Activated T-cell treated with anti-CD3 and anti-CD28 coated beads for 24 hours (primary cell): ENCODE measurements at regions not wholly inside any gene's neighbourhood (a gene's known extent, or its start where the extent isn't known, plus 50 kb on each side); places are given as distances from the start of the nearest gene placed in this dataset.
"Not testable (repeated sequence)": the region's sequence is repeated elsewhere in the genome, so short reads cannot be mapped to it uniquely, and the experiment has no call there.

ENCODE experiments used
- DNase-seq: peaks from one replicate; pipeline ENCODE4 v3.0.0-alpha.2; 2020; ENCODE audit warnings: low read depth

DNA sequence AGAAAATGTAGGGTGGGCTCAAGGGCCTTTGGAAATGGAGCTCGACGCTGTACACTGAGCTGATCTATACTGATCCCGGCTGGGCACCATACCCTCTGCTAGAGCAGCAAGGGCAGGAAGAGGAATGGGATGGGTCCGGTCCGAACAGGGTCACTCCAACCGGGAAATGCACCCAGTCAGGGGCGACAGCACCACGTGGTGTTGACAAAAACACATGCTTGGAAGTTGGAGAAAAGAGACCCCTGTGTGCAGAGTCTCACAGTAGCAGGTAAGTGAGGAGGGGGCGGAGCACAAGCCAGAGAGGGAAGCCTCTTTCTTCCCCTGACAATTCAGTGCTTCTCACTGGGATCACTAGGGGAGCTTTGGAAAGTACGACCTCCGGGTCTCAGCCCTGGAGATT lies 84.1 kb upstream of the ASB18 start:
- DNase-seq: no peak

DNA sequence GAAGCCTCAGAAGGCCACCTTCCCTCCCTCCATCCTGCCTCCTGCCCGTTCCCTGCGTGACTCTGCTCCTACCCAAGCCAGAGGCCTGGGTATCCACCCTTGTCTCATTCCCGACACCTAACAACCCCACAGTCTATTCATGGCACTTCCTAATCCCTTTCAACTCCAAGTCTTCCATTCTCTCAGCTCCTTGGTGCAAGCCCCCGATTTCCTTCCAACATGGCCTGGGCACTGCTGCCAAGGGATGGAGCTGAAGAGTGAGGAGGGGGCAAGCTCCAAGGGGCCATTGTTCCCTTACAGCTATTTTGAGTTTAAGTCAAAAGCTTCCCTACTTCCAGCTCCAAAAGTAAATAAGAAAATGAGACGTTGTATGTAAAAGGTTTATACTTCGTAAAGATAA lies 84.8 kb upstream of the ASB18 start:
- no peak for DNase-seq

DNA sequence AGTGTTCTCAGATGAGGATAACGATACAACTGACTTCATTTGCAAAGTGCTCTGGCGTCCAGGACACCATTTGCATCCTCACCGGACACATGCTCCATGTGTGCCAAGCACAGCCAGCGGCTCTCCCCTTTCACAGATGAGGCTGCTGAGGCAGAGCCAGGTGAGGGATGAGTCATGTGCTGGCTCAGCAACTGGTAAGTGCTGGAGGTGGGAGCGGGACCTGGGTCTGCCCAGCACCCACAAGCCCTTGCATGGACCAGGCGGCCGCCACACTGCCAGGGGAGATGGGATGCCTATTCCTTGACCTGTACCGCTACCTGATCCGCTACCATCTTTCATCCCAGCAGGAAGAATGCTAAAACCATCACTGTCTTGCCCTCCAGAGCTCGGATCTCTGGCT lies 86.2 kb upstream of the ASB18 start:
- DNase-seq: no peak

DNA sequence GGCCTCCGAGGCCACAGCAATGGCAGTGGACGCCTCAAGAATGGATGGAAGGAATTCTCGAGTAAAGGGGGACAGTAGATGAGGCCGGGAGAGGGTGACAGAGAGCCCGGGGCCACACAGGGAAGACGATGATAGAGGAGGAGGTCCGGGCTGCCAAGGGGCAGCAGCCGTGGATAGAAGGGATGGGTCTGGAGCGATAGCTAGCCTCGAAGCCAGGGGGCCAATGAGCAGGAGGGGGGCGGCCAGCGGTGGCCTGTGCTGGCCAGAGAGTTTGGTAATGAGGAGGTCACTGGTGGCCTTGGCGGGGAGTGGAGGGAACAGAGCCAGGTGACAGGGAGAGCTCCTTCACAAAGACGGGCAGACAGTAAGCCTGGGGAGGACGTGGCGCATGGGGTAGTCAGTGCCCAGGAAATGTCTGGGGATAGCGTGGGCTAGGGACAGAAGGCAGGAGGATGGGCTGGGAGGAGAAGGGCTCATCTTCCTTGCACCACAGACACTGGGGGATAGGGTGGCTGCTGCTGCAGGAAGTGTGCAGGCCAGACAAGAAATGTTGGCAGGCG lies 87.8 kb upstream of the ASB18 start:
- DNase-seq: no peak

DNA sequence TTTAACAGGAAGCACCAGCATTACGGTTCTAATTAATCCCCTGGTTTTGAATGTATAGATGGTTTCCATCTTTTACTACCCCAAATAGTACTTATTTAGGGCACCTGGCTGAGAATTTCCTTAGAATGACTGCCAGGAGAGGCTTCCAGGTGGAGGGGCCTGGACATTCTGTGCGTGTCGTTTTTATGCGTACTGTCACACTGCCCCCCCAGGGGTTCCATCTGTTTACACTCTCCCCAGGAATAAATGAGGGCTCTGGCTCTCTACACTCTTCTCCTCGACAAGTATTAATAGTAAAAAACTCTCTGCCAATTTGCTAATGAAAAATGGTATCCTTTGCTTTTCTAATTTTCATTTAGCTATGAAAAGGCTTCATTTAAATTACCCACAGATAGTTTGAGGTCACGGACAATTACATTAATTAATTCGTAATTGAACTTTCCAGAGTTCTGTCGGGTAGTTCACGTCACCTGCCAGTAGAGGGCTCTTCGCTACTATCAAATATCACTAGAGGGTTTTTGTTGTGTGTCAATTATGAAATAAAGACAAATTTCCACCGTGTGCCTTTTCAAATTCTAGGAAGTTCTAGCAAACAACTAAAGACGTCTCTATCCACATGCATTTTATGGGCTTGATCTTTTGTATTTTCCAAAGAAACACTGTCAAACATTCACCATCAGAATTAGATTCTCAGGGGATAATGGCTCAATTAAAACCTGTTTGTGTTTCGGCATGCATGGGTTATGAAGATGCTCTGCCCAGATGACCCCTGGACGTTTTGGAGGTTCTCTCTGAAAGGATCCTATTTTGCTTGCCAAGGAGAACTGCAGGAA lies 88.8 kb upstream of the ASB18 start:
- DNase-seq: no peak

DNA sequence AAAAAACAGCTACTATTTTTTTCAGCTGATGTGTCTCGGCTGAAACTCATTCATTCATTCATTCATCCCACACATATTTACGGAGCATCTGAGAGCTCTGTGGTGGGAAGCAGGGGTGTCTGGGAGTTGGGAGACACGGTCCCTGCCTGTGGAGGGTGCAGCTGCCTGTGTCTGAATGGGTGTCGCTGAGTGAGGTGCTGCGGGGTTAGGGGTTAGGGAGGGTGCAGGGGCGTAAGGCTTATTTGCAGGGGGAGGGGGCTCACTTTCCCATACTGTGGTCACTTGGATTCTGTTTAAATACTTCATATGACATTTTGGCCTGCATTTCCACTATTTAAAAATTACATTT lies 89.4 kb upstream of the ASB18 start:
- no peak for DNase-seq

DNA sequence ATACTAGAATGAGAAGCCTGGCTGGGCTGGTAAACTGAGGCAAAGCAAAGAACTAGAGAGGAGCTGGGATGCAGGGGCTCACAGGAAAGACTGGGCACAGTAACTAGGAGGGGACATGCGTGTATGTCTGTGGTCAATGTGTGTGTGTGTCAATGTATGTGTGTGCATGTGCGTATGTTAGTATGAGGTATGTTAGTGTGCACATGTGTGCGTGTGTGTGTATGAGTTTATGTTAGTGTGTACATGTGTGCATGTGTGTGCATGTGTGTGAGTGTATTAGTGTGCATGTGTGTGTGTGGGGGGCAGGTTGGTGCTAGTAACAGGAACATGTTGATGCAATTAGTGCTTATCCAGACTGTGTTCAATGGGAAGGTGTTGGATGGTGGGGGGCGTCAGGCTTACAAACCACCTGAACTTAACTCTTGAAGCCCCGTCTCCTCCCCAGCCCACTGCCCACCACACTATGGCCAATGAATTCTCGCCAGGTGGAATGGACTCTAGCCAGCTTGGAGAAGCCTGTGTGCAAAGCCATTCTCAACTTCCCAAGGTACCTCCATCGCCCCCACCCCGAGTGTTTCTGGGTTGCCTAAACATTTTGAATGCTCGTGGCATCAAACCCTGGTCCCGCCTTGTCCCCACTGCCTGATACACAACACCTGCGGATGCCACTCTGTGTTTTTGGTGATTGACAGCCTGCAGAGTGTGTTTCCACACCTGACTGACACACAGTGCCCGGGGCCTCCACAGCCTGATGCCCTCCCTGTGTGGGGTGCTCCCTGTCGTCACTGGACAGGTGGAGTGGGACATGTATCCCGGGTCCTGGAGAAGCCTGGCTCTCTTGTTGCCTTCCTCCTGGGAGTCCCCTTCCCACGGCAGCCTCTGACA lies 90.1 kb upstream of the ASB18 start:
- no peak for DNase-seq

DNA sequence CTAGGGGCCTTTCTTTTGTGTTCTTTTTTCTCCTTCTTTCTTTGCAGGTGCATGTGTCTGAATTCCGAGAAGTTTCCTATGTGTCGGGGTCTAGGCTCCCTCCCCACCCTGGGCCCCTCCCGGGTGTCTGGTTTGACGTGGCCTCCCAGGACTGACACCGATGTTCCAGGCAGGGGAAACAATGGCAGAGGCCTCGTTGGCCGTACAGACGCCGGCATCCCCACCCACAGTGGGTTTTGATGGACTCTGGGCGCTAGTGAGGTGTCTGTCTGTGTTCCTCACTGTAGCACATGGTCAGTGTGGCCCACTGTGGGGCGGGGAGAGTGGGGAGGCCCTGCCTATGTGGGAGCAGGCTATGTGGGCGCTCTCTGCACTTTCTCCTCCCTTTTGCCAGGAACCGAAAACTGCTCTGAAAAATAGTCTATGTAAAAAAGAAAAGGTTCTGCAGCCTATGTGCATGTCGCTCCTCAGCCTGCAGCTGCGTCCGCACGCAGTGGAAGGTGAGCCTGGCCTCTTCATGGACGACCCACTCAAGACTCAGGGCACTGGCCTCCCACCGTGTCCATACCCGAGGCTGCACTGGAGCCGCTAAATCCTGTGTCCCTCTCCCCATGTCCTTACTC lies 90.9 kb upstream of the ASB18 start:
- DNase-seq: no peak

DNA sequence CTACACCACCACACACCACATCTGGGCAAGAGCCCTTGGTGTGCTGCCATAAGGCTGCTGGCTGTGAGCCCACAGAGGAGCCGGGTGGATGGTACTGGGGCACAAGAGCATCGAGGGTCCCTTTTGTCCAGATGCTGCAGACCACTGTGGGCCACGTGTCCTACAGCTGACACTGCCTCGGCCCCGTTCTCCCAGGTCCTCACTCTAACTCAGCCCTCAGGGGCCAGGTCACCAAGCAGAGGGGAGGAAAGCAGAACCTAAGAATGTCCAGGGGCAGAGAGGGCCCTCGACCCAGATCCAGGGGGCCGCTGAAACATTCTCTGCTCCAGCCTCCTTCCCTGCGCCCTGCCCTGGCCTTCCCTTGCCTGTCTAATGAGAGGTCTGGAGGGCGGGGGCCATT lies 91.7 kb upstream of the ASB18 start:
- DNase-seq: no peak

DNA sequence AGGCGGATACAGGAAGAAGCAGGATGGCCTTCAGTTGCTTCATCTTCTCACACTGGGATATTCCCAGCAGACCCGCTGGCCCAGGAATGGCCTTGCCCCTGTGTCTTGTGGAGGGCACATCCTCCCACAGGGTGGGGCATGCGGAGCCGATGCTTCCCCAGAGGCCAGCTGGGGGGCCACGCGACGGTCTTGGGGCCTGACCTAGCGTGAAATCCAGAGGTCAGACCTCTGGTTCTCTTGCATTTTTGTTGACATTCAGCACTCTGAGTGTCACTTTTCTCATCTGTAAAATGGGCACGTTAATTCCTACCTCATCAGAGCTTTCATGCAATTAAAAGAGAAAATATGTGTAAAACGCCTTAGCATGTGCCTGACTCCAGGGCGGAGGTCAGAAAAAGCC lies 92.1 kb upstream of the ASB18 start:
- DNase-seq: not testable (repeated sequence)

DNA sequence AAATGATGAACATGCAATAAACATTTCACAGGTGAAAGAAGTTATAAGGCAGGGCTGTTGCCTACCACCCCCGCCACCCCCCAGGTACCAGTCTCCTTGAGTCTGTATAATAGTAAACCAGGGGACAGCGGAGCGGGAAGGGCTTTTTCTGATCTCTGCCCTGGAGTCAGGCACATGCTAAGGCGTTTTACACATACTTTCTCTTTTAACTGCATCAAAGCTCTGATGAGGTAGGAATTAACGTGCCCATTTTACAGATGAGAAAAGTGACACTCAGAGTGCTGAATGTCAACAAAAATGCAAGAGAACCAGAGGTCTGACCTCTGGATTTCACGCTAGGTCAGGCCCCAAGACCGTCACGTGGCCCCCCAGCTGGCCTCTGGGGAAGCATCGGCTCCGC lies 94.3 kb upstream of the ASB18 start:
- DNase-seq: not testable (repeated sequence)

DNA sequence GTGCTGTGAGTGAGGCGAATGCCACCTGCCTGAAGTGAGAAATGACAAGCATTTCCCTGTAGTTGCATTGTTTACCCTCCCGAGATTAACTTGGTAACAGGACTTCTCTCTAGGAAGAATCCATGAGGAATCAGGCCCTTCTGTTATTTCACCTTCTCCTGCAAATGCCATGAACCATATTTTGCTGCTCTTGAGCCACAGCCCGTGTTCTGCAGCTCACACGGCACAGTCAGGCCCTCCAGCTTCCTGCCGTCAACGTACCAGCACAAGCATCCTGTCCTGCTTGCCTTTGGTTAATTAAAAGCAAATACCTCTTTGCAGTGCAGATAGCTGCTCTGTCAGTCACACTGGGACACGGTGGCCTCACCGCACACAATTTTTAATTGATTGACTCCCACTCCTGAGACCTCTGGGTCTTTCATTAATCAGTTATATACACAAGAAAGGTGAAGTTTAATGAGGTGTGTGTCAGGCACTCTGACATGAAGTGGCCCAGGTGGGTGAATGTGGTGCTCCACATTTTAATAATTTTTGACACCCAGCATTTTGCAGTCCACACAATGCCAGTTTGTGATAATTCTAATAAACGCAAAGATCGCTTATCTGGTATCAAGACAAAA lies 95.3 kb upstream of the ASB18 start:
- DNase-seq: no peak

DNA sequence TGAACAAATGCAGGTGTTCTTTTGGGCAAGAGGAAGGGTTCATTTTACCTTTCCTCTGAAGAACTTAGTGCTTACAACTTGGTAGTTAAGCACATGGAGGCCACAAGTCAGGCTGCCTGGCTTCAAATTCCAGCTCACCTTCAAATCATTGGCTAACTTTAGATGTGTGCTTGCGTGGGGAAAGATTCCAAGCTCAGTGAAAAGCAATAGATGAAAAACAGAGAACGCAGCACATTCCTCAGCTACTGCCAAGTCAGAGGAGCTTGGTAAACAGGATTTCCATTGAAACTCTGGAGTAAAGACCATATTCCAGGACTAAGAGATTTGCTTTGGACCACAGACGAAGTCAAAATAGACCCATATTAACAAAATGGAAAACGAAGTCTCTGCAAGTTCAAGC lies 96.3 kb upstream of the ASB18 start:
- no peak for DNase-seq

DNA sequence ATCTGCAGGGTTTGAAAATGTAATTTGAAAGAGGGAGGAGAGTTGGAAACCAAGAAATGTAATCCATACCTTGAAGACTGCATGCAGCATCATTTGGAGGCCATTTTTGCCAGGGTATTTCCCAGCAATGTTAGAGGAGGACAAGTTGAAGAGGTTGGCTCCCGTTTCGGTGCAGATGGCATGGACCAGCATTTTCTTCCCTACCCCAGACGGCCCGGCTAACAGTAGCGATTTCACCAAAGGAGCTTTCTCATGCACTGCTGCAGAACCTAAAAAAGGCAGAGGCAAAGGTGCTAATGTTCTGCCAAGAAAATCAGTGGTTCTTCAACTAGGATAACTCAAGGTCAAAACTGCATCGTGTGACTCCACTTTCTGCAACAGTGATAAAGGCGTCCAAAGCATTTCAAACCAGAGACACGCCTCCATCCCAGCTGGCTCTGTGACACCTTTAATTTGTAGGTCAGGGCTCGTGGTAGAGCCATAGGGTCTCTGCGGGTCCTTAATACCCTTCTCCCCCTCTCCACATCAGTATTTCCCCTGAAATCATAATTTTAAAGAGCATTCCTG lies 99.6 kb upstream of the ASB18 start:
- no peak for DNase-seq

DNA sequence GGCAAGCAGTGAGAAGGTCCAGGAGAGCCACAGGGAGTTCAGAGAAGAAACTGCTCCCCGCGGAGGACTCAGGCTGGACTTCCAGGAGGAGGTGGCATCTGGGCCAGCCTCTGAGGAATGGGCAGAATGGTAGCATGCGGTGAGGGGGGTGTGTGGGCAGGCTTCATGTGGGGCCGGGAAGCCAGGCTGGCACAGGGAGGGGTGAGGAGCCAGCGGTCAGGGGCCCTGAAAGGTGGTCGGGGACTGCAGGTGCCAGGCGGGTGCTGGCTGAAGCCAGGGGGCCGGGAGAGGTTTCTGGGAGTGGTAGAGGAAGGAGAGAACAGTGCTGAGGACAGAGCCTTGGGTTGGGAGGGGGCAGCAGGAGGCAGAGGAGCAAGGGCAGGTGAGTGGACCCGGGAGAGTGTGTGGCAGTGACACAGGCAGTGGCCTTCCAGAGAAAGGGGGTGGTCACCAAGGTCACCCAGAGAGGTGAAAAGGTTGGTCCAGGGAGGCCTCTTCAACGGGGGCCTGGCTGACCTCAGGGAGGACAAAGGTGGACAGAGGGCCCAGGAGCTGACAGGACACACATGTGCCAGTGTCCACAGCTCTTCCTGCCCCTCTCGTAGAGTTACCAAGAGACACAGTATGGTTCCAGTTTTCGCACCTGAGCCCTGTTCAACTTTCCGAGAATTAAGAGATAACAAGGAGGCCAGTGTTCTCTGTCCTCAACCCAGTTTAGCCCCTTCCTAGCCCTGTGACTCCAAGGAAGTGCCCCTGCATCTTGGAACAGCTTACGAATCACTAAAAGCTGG lies 101.2 kb upstream of the ASB18 start:
- no peak for DNase-seq

DNA sequence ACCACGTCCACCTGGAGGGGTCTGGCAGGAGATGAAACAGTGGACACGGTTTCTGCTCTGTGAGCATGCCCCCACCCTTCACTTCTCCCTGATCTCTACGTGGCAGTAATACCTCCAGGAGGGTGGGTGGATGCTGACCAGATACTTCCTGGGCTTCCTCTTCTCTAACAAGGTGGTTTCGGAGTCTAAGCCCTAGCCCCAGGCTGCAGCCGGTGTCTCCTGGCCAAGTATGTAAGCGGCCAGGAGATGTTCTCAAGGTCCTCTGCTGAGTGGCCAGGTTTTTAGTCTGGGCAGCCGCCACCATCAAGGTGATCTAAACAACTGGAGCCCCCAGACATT lies 101.8 kb upstream of the ASB18 start:
- no peak for DNase-seq

DNA sequence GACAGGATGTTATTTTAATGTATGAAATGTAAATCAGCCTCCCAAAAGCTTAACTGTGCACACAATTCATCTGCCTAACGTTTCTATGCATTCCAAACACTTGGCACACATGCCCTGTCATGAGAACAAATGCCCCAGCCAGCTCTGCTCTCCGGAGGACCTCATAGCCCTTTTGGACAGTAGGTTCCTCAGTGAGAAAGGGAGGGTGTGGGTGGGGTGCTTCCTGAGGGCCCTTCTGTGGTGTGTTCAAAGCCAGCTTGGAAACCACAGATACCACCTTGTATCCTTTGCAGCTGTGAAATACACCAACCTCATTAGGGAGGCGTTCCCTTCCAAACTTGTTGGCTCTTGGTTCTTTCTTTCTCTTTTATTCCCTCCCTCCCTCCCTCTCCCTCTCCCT lies 102.2 kb upstream of the ASB18 start:
- no peak for DNase-seq

DNA sequence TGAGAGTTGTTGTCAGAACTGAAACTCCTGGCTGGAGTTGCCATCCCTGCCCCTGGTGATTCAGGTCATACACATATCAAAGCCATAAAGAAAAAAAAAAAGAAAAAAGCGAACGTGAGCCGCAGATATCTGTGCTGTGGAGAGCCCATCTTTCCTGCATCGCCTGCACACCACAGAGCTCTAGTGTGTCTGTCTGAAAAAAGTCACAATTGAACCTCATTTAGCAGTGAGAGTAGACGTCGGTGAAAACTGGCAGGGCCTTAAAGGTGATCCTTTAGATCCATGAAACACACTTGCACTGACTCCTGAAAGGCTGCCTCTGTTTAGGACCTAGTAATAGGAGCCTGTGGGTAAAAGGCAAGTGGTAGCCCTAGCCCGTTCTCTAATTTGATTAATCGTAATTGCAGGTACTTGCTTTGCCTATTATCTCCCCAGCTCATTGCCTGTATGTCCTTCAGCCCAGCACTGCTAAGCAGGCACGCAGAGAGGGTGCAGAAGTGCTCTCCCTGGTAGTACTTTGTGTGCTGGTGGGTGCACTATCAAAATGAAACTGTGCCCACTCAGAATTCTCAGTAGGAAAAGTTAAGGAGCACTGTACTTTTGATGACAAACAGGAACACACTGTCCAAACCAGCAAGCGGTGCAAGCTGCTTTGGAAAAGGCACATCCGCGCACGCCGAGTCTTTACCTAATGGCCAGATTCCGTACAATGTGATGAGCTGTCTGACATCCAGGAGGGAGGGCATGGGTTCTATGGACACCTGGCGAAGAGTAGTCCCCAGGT lies 103.5 kb upstream of the ASB18 start:
- no peak for DNase-seq

DNA sequence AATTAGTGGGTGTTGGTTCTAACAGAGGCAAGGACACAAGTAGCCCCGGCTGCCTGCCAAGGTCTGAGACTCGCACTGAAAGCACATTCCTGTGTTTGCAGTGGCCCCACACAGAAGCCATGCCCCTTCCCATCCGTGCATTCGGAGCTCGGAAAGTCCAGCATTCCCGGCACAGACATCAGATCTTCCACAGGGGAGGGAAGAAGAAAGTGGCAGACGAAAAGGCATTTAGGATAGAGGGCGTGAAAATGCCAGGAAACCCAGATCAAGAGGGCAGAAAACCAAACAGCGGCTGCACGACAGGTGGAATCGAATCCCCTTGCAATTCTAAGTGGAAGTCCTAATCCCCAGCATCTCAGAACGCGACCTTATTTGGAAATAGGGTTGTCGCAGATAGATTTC lies 105.5 kb upstream of the ASB18 start:
- DNase-seq: no peak

DNA sequence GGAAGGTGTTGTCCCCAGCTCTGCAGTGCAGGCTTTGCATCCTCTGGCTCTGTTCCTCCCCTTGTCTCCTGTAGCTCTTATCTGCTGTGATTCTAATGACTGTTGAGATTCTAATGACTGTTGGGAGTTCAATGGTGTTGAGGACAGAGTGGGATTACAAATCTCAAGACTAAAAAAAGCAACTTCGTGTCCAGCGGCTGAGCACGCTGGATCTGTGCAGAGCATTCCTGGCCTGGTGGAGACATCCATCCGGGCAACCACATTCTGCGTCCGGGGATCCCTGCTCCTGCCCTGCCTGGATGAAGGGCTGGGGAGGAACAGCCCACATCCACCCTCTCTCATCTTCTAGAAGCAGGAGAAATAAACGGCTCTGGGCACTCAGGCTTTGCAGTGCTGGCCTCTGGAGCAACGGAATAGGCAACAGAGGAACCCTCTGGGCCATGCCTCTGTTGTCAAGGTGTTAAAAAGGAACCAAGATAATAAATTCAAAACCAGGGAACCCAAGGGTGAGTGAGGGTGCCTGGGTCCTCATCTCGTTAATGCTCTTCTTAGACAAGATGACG lies 106.7 kb upstream of the ASB18 start:
- DNase-seq: no peak
